IMR-90 (cell line): ENCODE measurements at regions not wholly inside any gene's neighbourhood (a gene's known extent, or its start where the extent isn't known, plus 50 kb on each side); places are given as distances from the start of the nearest gene placed in this dataset.

Experiments
- ATAC-seq: fragments of 200-7000 bp; cut with Tn5 transposase; 2 replicates; pipeline ENCODE4 v1.9.1; 2020; ENCODE audit warnings: low read depth, mild to moderate bottlenecking, moderate library complexity
- BruUV-seq: library from RNA; stranded (reverse); fragments of 400-500 nt; replicated peaks from 2 replicates; lab custom pipeline; 2021; lab: Mats Ljungman, UMichigan
- CTCF ChIA-PET: fragments of 300-600 bp; formaldehyde crosslinking; extraction: SDS; loops from one replicate; lab custom pipeline; 2021; ENCODE audit warnings: antibody characterized with exemption; lab: Yijun Ruan, JAX
- POLR2A ChIA-PET: fragments of 300-600 bp; sonication (Branson Sonifier 250); formaldehyde crosslinking; loops from one replicate; lab custom pipeline; 2022; ENCODE audit warnings: antibody characterized with exemption; ENCODE audit not compliant: unreplicated experiment; lab: Charles Lee
- DNase-seq: peaks from one replicate; pipeline ENCODE4 v3.0.0; 2013
- H2AFZ ChIP-seq: replicated peaks from 2 replicates; pipeline ENCODE3; 2013; ENCODE audit warnings: low read length, mild to moderate bottlenecking; ENCODE audit not compliant: poor library complexity
- H2AK5ac ChIP-seq: 2 replicates; pipeline ENCODE4 v1.6.1; 2013; ENCODE audit warnings: low read depth, low read length, inconsistent platforms
- H2AK9ac ChIP-seq: replicated peaks from 2 replicates; pipeline ENCODE3; 2013; ENCODE audit warnings: mild to moderate bottlenecking, low read depth, low read length, moderate library complexity; ENCODE audit not compliant: poor library complexity
- H2BK120ac ChIP-seq: 2 replicates; pipeline ENCODE4 v1.6.1; 2013; ENCODE audit warnings: low read depth, low read length, inconsistent platforms
- H2BK15ac ChIP-seq: 3 replicates; pipeline ENCODE4 v1.6.1; 2013; ENCODE audit warnings: low read depth, low read length, inconsistent platforms
- H2BK20ac ChIP-seq: 2 replicates; pipeline ENCODE4 v1.6.1; 2013; ENCODE audit warnings: low read depth, mild to moderate bottlenecking, inconsistent platforms, low read length, moderate library complexity
- H2BK5ac ChIP-seq: 2 replicates; pipeline ENCODE4 v1.6.1; 2013; ENCODE audit warnings: mild to moderate bottlenecking, low read depth, low read length, inconsistent platforms; ENCODE audit not compliant: poor library complexity, severe bottlenecking
- H3K14ac ChIP-seq: replicated peaks from 2 replicates; pipeline ENCODE4 v1.6.1; 2013; ENCODE audit warnings: low read depth, low read length, inconsistent platforms
- H3K18ac ChIP-seq: 2 replicates; pipeline ENCODE4 v1.6.1; 2013; ENCODE audit warnings: low read depth, low read length, control low read depth
- H3K23ac ChIP-seq: 2 replicates; pipeline ENCODE4 v1.6.1; 2013; ENCODE audit warnings: low read depth, low read length, inconsistent platforms
- H3K27ac ChIP-seq: 2 replicates; pipeline ENCODE4 v1.5.1; 2013; ENCODE audit warnings: mild to moderate bottlenecking, control low read depth, low read length; ENCODE audit not compliant: insufficient read depth
- H3K27me3 ChIP-seq: 2 replicates; pipeline ENCODE4 v1.6.1; 2013; ENCODE audit warnings: low read length; ENCODE audit not compliant: control insufficient read depth, insufficient read depth
- H3K36me3 ChIP-seq: 2 replicates; pipeline ENCODE4 v1.6.1; 2013; ENCODE audit warnings: low read length, mixed read lengths; ENCODE audit not compliant: control insufficient read depth, insufficient read depth
- H3K4ac ChIP-seq: 2 replicates; pipeline ENCODE4 v1.6.1; 2013; ENCODE audit warnings: low read depth, low read length, inconsistent platforms
- H3K4me1 ChIP-seq: 2 replicates; pipeline ENCODE4 v1.6.1; 2013; ENCODE audit warnings: low read length, mixed read lengths; ENCODE audit not compliant: control insufficient read depth, insufficient read depth
- H3K4me2 ChIP-seq: 2 replicates; pipeline ENCODE4 v1.6.1; 2013; ENCODE audit warnings: low read depth, mild to moderate bottlenecking, control low read depth, low read length, moderate library complexity
- H3K4me3 ChIP-seq: 2 replicates; pipeline ENCODE4 v1.5.1; 2013; ENCODE audit warnings: low read depth, mild to moderate bottlenecking, control low read depth, low read length, moderate library complexity; ENCODE audit not compliant: insufficient read depth
- H3K56ac ChIP-seq: 2 replicates; pipeline ENCODE4 v1.6.1; 2013; ENCODE audit warnings: low read length, inconsistent platforms; ENCODE audit not compliant: insufficient read depth; ENCODE audit errors: extremely low read depth
- H3K79me1 ChIP-seq, 2 experiments: 2 replicates each; pipeline ENCODE4 v1.6.1; 2013; ENCODE audit warnings: low read length in 2 of 2, inconsistent platforms in 1 of 2, low read depth in 1 of 2
- H3K9ac ChIP-seq: 2 replicates; pipeline ENCODE4 v1.6.1; 2013; ENCODE audit warnings: low read depth, low read length, control low read depth
- H3K9me1 ChIP-seq: 2 replicates; pipeline ENCODE4 v1.6.1; 2013; ENCODE audit warnings: low read length, inconsistent platforms; ENCODE audit not compliant: insufficient read depth
- H3K9me3 ChIP-seq: 2 replicates; pipeline ENCODE4 v1.6.1; 2013; ENCODE audit warnings: low read length; ENCODE audit not compliant: control insufficient read depth, insufficient read depth
- H4K20me1 ChIP-seq: 2 replicates; pipeline ENCODE4 v1.6.1; 2013; ENCODE audit warnings: low read length, inconsistent platforms; ENCODE audit not compliant: insufficient read depth
- H4K5ac ChIP-seq: 2 replicates; pipeline ENCODE4 v1.6.1; 2013; ENCODE audit warnings: mild to moderate bottlenecking, low read depth, low read length, control low read depth
- H4K8ac ChIP-seq, 2 experiments: 2 replicates each; pipeline ENCODE4 v1.6.1; 2013; ENCODE audit warnings: low read depth in 2 of 2, low read length in 2 of 2, control low read depth in 1 of 2, inconsistent platforms in 1 of 2
- H4K91ac ChIP-seq: 2 replicates; pipeline ENCODE4 v1.6.1; 2013; ENCODE audit warnings: low read depth, low read length, inconsistent platforms; ENCODE audit not compliant: insufficient read depth
- BHLHE40 ChIP-seq: fragments of 150-350 bp; IDR thresholded peaks from 2 replicates; pipeline ENCODE4 v1.6.1; 2016; ENCODE audit warnings: mild to moderate bottlenecking, low read depth, low read length
- MAFK ChIP-seq: IDR thresholded peaks from 2 replicates; pipeline ENCODE4 v1.6.1; 2012; ENCODE audit warnings: low read depth, low read length, improper control_type of control experiment
- MAZ ChIP-seq: IDR thresholded peaks from 2 replicates; pipeline ENCODE4 v1.6.1; 2012; ENCODE audit warnings: low read depth, mild to moderate bottlenecking, low read length, improper control_type of control experiment, moderate library complexity, borderline replicate concordance
- MXI1 ChIP-seq: IDR thresholded peaks from 2 replicates; pipeline ENCODE4 v1.6.1; 2012; ENCODE audit warnings: low read depth, mild to moderate bottlenecking, low read length, moderate library complexity, borderline replicate concordance
- NFE2L2 ChIP-seq: fragments of 150-350 bp; IDR thresholded peaks from 2 replicates; pipeline ENCODE4 v1.6.1; 2016; ENCODE audit warnings: low read depth, mild to moderate bottlenecking, low read length
- POLR2A ChIP-seq: IDR thresholded peaks from 2 replicates; pipeline ENCODE4 v1.6.1; 2012; ENCODE audit warnings: mild to moderate bottlenecking, low read depth, low read length
- RAD21 ChIP-seq: IDR thresholded peaks from 2 replicates; pipeline ENCODE4 v1.6.1; 2012; ENCODE audit warnings: low read length, improper control_type of control experiment
- RCOR1 ChIP-seq: IDR thresholded peaks from 2 replicates; pipeline ENCODE4 v1.6.1; 2012; ENCODE audit warnings: mild to moderate bottlenecking, low read length, improper control_type of control experiment; ENCODE audit not compliant: insufficient replicate concordance
- RFX5 ChIP-seq: IDR thresholded peaks from 2 replicates; pipeline ENCODE4 v1.8.0; 2012; ENCODE audit warnings: low read depth, mild to moderate bottlenecking, low read length, moderate library complexity
- SMC3 ChIP-seq: fragments of 150-350 bp; IDR thresholded peaks from 2 replicates; pipeline ENCODE4 v1.6.1; 2016; ENCODE audit warnings: low read depth, mild to moderate bottlenecking, antibody characterized with exemption, low read length, moderate library complexity
- WGBS, 2 experiments: methylation state at CpG; one replicate each; pipeline versions ENCODE4 v1.1.5 to v1.1.7; 2013; ENCODE audit warnings: missing lambda C conversion rate in 2 of 2; ENCODE audit not compliant: insufficient read length in 1 of 2; ENCODE audit errors: extremely low coverage in 2 of 2; 5-methylcytosine and 5-hydroxymethylcytosine counted together
- dilution Hi-C: fragments of 300-500 bp; cut with HindIII; formaldehyde crosslinking; loops from one replicate; pipeline ENCODE4 v1.14.3; 2018; ENCODE audit warnings: low sequenced_read_pairs; ENCODE audit not compliant: unreplicated experiment
- in situ Hi-C: fragments of 300-500 bp; cut with MboI; formaldehyde crosslinking; loops from 3 replicates; pipeline ENCODE4 v1.14.3; 2019; ENCODE audit warnings: low sequenced_read_pairs, inconsistent platforms, mixed read lengths
- intact Hi-C: fragments of 100-400 bp; cut with micrococcal nuclease; formaldehyde crosslinking; loops from 2 replicates; pipeline ENCODE4 v1.10.0; 2022
- TF ChIP-seq, protein P1 (sequence below): conservative IDR thresholded peaks from 2 replicates; pipeline ENCODE4 v1.5.1; 2012; ENCODE audit warnings: mild to moderate bottlenecking, low read depth, low read length, improper control_type of control experiment
- TF ChIP-seq, protein P2 (sequence below): fragments of 150-350 bp; IDR thresholded peaks from 2 replicates; pipeline ENCODE4 v1.6.1; 2017; ENCODE audit warnings: mild to moderate bottlenecking, antibody characterized with exemption, low read length, low read depth
- TF ChIP-seq, protein P3 (sequence below): fragments of 150-350 bp; IDR thresholded peaks from 2 replicates; pipeline ENCODE4 v1.6.1; 2016; ENCODE audit warnings: low read depth, mild to moderate bottlenecking, low read length, moderate library complexity, borderline replicate concordance

DNA sequence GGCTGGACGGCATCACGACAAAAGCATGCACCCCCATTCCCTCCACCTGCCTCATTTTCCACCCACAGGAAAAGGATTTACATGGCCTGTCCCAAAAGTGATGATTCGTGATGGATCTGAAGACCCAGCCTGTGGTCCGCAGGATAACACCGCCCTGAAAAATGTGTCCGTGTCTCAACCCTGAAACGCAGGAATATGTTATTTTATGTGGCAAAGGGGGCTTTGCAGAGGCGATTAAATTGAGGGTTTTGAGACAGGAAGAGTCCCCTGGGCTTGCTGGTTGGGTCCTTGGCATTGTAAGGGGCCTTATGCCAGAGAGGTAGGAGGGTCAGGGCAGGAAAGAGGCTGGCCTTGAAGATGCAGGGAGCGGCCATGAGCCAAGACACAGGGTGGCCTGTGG lies 80.2 kb upstream of the PPP2R2D start:
- H3K4me2 ChIP-seq, result no peak overlapping the region
- DNase-seq (no peak), ATAC-seq (no peak)
- H2BK120ac ChIP-seq, result no peak overlapping the region
- intact Hi-C loops (no loop called here), dilution Hi-C loops (no loop called here), in situ Hi-C loops (no loop called here)
- H3K56ac ChIP-seq, result no peak overlapping the region
- H3K4me3 ChIP-seq, result no peak overlapping the region
- no peaks in the 10 kb centered on the region for H3K27me3 ChIP-seq
- H3K9me1 ChIP-seq, result no peaks in the 10 kb centered on the region
- no peak overlapping the region for H2AK9ac ChIP-seq
- ChIA-PET POLR2A (no interaction called here), CTCF (no interaction called here)
- no peak overlapping the region for H3K23ac ChIP-seq
- H3K27ac ChIP-seq, result no peak overlapping the region
- WGBS, 2 experiments, result 74% methylated on average over 6 of the region's 9 CpGs; no CpG with 5 or more reads in 1 of the 2 experiments
- no peak overlapping the region for H2BK15ac ChIP-seq
- no TSS peak for BruUV-seq
- H3K4me1 ChIP-seq, result no peaks in the 10 kb centered on the region
- H3K36me3 ChIP-seq, result no peaks in the 10 kb centered on the region
- H3K9ac ChIP-seq, result no peak overlapping the region
- H2AK5ac ChIP-seq, result no peak overlapping the region
- H4K5ac ChIP-seq, result no peak overlapping the region
- no peak overlapping the region for H2BK20ac ChIP-seq
- no peak for TF ChIP-seq BHLHE40
- no peak for TF ChIP-seq POLR2A
- no peak for TF ChIP-seq MAZ
- TF ChIP-seq MXI1, result no peak
- TF ChIP-seq, protein P1, sequence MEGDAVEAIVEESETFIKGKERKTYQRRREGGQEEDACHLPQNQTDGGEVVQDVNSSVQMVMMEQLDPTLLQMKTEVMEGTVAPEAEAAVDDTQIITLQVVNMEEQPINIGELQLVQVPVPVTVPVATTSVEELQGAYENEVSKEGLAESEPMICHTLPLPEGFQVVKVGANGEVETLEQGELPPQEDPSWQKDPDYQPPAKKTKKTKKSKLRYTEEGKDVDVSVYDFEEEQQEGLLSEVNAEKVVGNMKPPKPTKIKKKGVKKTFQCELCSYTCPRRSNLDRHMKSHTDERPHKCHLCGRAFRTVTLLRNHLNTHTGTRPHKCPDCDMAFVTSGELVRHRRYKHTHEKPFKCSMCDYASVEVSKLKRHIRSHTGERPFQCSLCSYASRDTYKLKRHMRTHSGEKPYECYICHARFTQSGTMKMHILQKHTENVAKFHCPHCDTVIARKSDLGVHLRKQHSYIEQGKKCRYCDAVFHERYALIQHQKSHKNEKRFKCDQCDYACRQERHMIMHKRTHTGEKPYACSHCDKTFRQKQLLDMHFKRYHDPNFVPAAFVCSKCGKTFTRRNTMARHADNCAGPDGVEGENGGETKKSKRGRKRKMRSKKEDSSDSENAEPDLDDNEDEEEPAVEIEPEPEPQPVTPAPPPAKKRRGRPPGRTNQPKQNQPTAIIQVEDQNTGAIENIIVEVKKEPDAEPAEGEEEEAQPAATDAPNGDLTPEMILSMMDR, result no peak
- TF ChIP-seq RCOR1, result no peak
- TF ChIP-seq NFE2L2, result no peak
- no peak for TF ChIP-seq RFX5
- no peak for TF ChIP-seq SMC3
- TF ChIP-seq MAFK, result no peak
- TF ChIP-seq, protein P2, sequence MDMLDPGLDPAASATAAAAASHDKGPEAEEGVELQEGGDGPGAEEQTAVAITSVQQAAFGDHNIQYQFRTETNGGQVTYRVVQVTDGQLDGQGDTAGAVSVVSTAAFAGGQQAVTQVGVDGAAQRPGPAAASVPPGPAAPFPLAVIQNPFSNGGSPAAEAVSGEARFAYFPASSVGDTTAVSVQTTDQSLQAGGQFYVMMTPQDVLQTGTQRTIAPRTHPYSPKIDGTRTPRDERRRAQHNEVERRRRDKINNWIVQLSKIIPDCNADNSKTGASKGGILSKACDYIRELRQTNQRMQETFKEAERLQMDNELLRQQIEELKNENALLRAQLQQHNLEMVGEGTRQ, result no peak
- TF ChIP-seq, protein P3, sequence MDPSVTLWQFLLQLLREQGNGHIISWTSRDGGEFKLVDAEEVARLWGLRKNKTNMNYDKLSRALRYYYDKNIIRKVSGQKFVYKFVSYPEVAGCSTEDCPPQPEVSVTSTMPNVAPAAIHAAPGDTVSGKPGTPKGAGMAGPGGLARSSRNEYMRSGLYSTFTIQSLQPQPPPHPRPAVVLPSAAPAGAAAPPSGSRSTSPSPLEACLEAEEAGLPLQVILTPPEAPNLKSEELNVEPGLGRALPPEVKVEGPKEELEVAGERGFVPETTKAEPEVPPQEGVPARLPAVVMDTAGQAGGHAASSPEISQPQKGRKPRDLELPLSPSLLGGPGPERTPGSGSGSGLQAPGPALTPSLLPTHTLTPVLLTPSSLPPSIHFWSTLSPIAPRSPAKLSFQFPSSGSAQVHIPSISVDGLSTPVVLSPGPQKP, result no peak
- TF ChIP-seq RAD21, result no peak
- H2BK5ac ChIP-seq, result no peak overlapping the region
- H3K79me1 ChIP-seq, result no peaks in the 10 kb centered on the region
- no peak overlapping the region for H2AFZ ChIP-seq
- no peaks in the 10 kb centered on the region for H4K20me1 ChIP-seq
- H3K18ac ChIP-seq, result no peak overlapping the region
- no peak overlapping the region for H3K14ac ChIP-seq
- H3K4ac ChIP-seq, result no peak overlapping the region
- H4K8ac ChIP-seq, result no peak overlapping the region
- H4K91ac ChIP-seq, result no peak overlapping the region
- H3K9me3 ChIP-seq, result peaks cover 50% of the 10 kb centered on the region
